BJ (cell line): ENCODE measurements at regions not wholly inside any gene's neighbourhood (a gene's known extent, or its start where the extent isn't known, plus 50 kb on each side); places are given as distances from the start of the nearest gene placed in this dataset.

Source experiments
- CTCF ChIA-PET: fragments of 350-600 bp; formaldehyde crosslinking; extraction: SDS; loops from one replicate; lab custom pipeline; 2021; ENCODE audit warnings: antibody characterized with exemption, inconsistent platforms; lab: Yijun Ruan, JAX
- POLR2A ChIA-PET: fragments of 300-600 bp; sonication (Branson Sonifier 250); formaldehyde crosslinking; extraction: SDS; loops from one replicate; lab custom pipeline; 2021; ENCODE audit warnings: antibody characterized with exemption; lab: Charles Lee
- DNase-seq: peaks from one replicate; pipeline ENCODE4 v3.0.0-alpha.2; 2011; ENCODE audit warnings: low read depth
- H3K27me3 ChIP-seq: 2 replicates; pipeline ENCODE4 v1.6.0; 2011; ENCODE audit warnings: low read length; ENCODE audit not compliant: control insufficient read depth, insufficient read depth
- H3K36me3 ChIP-seq: 2 replicates; pipeline ENCODE4 v1.5.1; 2011; ENCODE audit warnings: low read length; ENCODE audit not compliant: control insufficient read depth, insufficient read depth
- H3K4me3 ChIP-seq: 2 replicates; pipeline ENCODE4 v1.5.1; 2011; ENCODE audit warnings: low read depth, mild to moderate bottlenecking, control low read depth, low read length
- TF ChIP-seq, protein P1 (sequence below): IDR thresholded peaks from 2 replicates; pipeline ENCODE4 v1.5.1; 2011; ENCODE audit warnings: low read depth, mild to moderate bottlenecking, control low read depth, inconsistent platforms, low read length, moderate library complexity; ENCODE audit not compliant: insufficient read depth

DNA sequence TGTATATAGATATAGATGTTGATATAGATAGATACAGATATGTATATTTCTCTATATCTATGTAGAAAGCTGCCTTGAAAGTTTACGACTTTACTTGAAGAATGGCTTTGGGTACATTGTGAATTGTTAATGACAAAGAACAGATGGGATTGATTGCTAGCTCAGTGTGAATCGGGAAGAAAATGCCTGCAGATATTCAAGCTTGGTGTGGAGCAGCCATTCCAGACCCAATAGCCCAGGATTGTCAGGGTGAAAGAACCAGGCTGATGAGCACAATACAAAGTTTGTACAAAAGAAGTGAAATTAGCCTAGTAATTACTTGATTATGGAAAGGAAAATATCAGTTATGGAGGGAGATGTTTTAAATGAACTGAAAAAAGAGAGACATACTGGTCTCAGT, 946.2 kb downstream of the STPG2 start:
- H3K36me3 ChIP-seq, result no peaks in the 10 kb centered on the region
- ChIA-PET POLR2A (no interaction called here), CTCF (no interaction called here)
- TF ChIP-seq, protein P1, sequence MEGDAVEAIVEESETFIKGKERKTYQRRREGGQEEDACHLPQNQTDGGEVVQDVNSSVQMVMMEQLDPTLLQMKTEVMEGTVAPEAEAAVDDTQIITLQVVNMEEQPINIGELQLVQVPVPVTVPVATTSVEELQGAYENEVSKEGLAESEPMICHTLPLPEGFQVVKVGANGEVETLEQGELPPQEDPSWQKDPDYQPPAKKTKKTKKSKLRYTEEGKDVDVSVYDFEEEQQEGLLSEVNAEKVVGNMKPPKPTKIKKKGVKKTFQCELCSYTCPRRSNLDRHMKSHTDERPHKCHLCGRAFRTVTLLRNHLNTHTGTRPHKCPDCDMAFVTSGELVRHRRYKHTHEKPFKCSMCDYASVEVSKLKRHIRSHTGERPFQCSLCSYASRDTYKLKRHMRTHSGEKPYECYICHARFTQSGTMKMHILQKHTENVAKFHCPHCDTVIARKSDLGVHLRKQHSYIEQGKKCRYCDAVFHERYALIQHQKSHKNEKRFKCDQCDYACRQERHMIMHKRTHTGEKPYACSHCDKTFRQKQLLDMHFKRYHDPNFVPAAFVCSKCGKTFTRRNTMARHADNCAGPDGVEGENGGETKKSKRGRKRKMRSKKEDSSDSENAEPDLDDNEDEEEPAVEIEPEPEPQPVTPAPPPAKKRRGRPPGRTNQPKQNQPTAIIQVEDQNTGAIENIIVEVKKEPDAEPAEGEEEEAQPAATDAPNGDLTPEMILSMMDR, result no peak
- no peak overlapping the region for H3K4me3 ChIP-seq
- no peak for DNase-seq
- H3K27me3 ChIP-seq, result no peaks in the 10 kb centered on the region

DNA sequence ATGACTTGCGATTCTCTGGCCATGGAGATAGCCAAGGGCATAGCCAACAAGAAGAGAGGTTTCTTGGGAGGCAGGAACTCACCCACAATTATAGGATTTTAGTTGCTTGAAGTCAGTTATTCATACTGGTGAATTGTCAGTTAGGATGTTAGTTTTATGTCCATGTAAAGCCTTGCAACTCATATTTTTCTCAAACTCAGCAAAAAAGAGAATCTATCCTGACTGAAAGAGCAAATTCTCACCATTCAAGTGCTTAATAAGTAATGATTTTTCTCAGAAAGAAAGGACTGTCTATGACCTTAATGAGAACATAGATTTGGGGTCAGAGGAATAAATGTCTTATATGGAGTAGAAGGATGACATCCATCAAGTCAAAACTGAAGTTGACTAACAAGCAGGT, 934.5 kb downstream of the STPG2 start:
- Histone ChIP-seq H3K36me3 (no peaks in the 10 kb centered on the region), H3K4me3 (no peak overlapping the region), H3K27me3 (no peaks in the 10 kb centered on the region)
- DNase-seq, result no peak
- ChIA-PET CTCF (no interaction called here), POLR2A (no interaction called here)
- TF ChIP-seq, protein P1, result no peak

DNA sequence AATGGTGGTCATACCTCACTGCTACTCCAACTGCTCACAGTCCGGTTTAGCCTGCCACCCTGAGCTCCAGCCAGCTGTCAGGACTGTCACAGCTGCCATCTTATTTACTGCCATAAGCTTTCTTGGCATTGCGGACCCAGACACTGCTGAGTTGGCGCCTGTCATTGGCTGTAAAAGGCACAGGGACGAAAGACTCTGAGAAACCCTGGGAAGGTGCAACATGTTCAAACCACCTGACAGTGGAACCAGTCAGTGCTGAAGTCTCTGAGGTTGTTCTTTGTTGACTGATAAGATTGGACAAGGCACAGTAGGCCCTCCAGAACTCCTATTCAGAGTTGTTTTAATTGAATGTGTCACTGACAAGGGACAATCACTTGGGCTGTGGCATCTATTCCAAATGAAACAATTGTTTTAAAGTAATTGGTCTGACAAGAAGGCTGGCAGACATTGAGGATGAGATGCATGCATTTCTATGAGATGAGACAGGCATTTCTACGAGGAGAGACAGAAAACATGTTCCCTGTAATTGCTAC, 927.8 kb downstream of the STPG2 start:
- H3K27me3 ChIP-seq, result no peaks in the 10 kb centered on the region
- no peaks in the 10 kb centered on the region for H3K36me3 ChIP-seq
- TF ChIP-seq, protein P1, result no peak
- no peak for DNase-seq
- ChIA-PET CTCF (no interaction called here), POLR2A (no interaction called here)
- H3K4me3 ChIP-seq, result no peak overlapping the region

DNA sequence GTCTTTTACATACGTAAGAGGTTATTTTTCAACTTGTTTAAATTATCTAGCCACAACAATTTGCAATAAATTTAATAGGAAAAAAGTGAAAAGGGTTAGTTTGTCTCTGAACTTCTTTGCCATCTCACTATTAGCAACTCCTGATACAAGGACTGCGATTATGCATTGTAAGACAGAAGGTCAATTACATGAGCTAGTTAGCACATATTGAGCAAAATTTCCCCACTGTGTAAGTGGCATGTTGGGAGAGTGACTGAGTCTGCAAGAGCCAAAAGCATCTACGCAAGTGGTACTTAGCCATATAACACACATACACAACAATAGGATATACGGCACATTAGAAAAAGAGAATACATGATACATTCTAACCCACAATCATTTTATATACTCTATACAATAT, 927.2 kb downstream of the STPG2 start:
- ChIA-PET CTCF (no interaction called here), POLR2A (no interaction called here)
- Histone ChIP-seq H3K36me3 (no peaks in the 10 kb centered on the region), H3K4me3 (no peak overlapping the region), H3K27me3 (no peaks in the 10 kb centered on the region)
- DNase-seq, result no peak
- TF ChIP-seq, protein P1, result no peak

DNA sequence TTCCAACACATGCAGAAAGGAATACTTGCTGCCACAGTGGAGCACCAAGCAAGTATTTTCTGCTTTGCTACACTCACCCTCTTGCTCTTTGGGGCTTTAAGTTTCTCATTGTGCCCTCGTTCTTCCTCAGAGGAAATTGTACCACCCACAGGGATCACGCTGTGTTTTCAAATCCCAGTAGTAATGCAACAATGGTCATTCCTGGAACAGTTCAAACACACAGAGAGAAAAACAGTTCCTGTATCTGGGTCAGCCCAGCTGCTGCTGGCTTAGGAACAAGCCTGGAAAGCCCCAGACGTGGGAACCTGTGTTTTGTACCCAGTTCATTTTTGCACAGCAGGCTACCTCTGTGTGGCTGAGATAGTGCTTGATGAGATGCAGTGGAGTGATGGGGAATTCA, 907.8 kb downstream of the STPG2 start:
- H3K4me3 ChIP-seq, result no peak overlapping the region
- POLR2A ChIA-PET, result no interaction called here
- no peaks in the 10 kb centered on the region for H3K36me3 ChIP-seq
- CTCF ChIA-PET, result no interaction called here
- TF ChIP-seq, protein P1, result no peak
- H3K27me3 ChIP-seq, result no peaks in the 10 kb centered on the region
- no peak for DNase-seq
